IMR-90 (cell line): ENCODE measurements at regions not wholly inside any gene's neighbourhood (a gene's known extent, or its start where the extent isn't known, plus 50 kb on each side); places are given as distances from the start of the nearest gene placed in this dataset.

ENCODE experiments used
- MXI1 ChIP-seq: IDR thresholded peaks from 2 replicates; pipeline ENCODE4 v1.6.1; 2012; ENCODE audit warnings: low read depth, mild to moderate bottlenecking, low read length, moderate library complexity, borderline replicate concordance
- POLR2A ChIP-seq: IDR thresholded peaks from 2 replicates; pipeline ENCODE4 v1.6.1; 2012; ENCODE audit warnings: mild to moderate bottlenecking, low read depth, low read length
- TF ChIP-seq, protein P1 (sequence below): conservative IDR thresholded peaks from 2 replicates; pipeline ENCODE4 v1.5.1; 2012; ENCODE audit warnings: mild to moderate bottlenecking, low read depth, low read length, improper control_type of control experiment

DNA sequence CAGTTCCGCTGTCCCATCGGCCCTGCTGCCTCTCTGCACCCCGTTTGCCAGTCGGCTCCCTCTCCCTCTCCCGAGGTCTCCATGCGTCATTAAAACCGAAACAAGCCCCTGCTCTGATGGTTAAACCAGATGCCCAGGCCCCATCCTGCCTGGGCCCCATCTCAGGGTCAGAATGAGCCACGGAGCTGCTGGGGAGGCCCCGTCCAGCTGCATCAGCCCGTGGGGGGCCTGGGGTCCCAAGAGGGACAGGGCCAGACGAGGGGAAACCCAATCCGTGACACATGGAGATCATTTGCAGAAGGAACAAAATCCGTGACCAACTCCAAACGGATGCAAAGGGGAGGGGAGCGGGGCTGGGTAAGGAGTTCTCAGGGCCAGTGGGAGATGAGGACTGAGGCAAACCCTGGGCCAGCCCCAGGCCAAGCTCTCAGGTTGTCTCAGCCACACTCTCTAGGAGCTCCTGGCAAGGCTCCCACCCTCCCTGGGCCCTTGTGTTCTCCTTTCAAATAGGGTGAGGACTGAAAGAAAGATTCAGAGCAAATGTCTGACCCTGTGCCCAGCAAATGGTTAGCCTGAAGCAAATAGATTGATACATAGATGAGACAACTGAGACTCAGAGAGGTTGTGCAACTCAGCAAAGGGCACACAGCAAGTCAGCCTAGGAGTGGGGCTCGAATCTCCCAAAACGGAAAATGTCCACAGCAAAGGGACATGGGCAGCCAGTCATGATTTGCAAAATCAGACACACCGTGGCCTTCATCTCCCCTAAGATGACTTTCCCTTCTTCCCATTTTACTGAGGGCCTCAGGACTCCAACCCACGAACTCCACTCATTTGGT lies 162.1 kb downstream of the MN1 start:
- TF ChIP-seq MXI1 (no peak), POLR2A (no peak)
- TF ChIP-seq, protein P1, sequence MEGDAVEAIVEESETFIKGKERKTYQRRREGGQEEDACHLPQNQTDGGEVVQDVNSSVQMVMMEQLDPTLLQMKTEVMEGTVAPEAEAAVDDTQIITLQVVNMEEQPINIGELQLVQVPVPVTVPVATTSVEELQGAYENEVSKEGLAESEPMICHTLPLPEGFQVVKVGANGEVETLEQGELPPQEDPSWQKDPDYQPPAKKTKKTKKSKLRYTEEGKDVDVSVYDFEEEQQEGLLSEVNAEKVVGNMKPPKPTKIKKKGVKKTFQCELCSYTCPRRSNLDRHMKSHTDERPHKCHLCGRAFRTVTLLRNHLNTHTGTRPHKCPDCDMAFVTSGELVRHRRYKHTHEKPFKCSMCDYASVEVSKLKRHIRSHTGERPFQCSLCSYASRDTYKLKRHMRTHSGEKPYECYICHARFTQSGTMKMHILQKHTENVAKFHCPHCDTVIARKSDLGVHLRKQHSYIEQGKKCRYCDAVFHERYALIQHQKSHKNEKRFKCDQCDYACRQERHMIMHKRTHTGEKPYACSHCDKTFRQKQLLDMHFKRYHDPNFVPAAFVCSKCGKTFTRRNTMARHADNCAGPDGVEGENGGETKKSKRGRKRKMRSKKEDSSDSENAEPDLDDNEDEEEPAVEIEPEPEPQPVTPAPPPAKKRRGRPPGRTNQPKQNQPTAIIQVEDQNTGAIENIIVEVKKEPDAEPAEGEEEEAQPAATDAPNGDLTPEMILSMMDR = no peak
